VCaP (cell line): ENCODE measurements at regions not wholly inside any gene's neighbourhood (a gene's known extent, or its start where the extent isn't known, plus 50 kb on each side); places are given as distances from the start of the nearest gene placed in this dataset.

Experiments used
- H3K27ac ChIP-seq: fragments of 450-650 bp; 2 replicates; pipeline ENCODE4 v1.5.1; 2017
- TF ChIP-seq, protein P1 (sequence below): fragments of 450-650 bp; conservative IDR thresholded peaks from 2 replicates; pipeline ENCODE4 v1.5.1; 2017; ENCODE audit warnings: mild to moderate bottlenecking, moderate library complexity

DNA sequence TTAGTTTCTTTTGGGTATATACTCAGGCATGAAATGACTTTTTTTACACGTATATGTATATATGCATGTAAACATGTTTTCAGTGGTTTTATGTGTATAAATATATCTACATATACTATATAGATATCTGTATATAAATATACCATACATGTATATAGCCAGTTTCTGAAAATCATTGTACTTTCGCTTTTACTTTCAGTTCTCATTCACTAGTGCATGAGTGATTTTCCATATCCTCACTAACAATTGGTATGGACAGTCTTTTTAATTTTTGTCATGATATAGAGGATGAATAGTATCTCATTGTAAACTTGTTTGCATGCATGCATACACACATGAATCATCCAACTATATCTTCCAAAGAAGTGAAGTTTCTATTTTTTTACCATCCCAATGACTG, 877.1 kb upstream of the CDH8 start:
- TF ChIP-seq, protein P1, sequence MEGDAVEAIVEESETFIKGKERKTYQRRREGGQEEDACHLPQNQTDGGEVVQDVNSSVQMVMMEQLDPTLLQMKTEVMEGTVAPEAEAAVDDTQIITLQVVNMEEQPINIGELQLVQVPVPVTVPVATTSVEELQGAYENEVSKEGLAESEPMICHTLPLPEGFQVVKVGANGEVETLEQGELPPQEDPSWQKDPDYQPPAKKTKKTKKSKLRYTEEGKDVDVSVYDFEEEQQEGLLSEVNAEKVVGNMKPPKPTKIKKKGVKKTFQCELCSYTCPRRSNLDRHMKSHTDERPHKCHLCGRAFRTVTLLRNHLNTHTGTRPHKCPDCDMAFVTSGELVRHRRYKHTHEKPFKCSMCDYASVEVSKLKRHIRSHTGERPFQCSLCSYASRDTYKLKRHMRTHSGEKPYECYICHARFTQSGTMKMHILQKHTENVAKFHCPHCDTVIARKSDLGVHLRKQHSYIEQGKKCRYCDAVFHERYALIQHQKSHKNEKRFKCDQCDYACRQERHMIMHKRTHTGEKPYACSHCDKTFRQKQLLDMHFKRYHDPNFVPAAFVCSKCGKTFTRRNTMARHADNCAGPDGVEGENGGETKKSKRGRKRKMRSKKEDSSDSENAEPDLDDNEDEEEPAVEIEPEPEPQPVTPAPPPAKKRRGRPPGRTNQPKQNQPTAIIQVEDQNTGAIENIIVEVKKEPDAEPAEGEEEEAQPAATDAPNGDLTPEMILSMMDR = no peak
- H3K27ac ChIP-seq = no peak overlapping the region

DNA sequence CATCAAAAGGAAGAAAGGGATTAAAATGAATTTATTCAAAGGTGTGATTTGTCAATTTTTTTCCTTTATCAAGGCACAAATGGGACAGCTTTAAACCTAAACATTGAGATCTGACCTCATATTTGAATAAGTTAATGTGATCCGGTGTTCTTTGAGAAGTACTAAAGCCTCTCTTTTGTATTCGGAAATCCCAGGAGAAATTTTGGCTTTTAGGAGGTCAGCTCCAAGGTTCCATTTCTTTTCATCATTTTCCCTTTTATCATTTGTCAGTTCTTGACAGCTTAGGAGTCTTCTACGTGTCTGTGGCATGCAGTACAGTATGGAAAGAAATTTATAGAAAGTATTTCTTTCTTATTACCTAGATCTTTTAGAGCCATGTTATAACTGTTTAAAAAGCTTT, 873.4 kb upstream of the CDH8 start:
- TF ChIP-seq, protein P1 = no peak
- H3K27ac ChIP-seq = no peak overlapping the region

DNA sequence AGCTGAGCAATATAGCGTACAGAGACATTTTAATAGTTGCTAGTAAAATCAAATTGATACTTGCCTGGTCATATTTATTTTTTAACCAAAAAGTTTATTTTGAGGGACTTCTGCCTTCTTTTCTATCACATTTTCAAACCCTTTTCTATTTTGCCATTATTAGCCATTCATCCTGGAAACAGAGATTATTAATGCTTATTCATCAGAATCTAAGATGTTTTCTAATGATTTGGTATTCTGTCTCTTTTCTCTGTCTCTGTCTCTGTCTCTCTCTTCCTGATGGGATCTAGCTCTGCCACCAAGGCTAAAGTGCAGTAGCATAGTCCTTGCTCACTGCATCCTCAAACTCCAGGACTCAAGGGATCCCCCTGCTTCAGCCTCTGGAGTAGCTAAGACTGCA, 871.3 kb upstream of the CDH8 start:
- H3K27ac ChIP-seq = no peak overlapping the region
- TF ChIP-seq, protein P1 = no peak

DNA sequence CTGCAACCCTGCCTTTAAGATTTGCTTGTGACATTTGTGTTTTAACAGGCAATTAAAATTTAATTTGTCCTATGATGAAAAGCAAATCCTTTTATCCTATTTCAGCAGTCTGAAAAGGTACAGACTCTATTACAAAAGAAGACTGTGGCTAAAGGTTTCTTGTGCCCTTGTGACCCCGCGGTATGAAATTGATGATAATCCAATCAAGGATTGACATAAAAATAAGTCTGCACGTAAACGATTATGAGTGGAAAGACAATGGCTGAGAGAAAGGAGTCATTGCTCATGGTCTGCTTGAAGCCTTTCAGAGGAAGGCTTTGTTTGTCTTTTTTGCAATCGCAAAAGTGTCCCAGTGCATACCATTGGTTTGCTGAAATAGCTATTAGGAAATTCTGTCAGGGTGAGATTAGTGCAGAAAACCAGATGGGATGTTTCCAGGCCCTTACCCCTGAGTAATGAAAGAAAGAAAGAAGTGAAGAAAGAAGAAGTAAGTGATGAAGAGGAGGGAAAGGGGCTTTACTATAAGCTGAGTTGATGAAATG, 867.8 kb upstream of the CDH8 start:
- H3K27ac ChIP-seq = no peak overlapping the region
- TF ChIP-seq, protein P1 = no peak

DNA sequence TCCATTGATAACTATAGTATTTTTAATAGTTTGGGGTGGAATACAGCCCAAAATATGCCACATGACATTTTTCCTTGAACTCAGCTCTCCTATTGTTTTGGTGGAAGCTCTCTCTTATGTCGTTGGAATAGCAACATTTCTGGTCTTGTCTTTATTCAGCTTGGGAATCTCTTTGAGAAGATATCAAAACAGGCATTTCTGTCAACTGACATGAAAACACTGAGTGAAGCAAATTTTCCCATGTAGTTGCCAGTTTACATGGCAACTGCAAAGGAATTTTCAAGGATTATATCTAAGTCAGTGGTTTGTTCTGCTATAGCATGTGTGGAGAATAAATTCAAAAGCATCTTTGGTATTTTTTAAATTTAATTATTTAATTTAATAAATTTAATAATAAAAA, 863.5 kb upstream of the CDH8 start:
- TF ChIP-seq, protein P1 = no peak

DNA sequence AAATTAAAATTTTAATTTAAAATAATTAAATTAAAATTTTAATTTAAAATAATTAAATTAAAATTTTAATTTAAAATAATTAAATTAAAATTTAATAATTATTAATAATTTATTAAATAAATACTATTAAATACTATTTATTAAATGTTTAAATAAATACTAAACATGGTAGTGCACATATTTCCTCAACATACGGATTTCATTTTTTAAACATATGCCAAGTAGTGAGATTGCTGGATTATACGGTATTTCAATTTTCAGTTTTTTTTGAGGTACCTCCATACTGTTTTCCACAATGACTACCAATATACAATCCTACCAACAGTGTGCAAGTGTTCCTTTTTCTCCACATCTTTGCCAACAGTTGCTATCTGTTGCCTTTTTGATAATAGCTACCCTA, 852.9 kb upstream of the CDH8 start:
- H3K27ac ChIP-seq = no peak overlapping the region
- TF ChIP-seq, protein P1 = no peak

More for the DNA sequence above, 863.5 kb upstream of the CDH8 start:
- H3K27ac ChIP-seq = no peak overlapping the region

DNA sequence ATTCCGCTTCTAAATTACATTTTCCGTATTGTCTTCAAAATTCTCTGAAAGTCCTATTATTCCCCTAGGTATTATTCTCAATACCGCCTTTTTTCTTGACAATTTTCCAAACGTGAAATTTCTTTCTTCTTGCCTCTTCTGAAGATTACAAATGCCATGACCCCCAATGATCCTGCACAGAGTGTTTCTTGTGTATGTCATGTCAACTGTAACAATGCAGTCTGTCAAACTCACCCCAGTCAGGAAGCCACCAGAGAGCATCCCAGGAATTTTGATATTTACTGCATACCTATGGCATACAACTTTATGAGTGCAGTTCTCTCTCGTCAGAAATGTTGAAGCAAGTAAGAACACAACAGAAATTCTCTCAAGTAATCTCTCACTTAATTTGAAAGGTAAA, 847.3 kb upstream of the CDH8 start:
- H3K27ac ChIP-seq = no peak overlapping the region
- TF ChIP-seq, protein P1 = no peak
